ENCODE measurements at regions not wholly inside any gene's neighbourhood (a gene's known extent, or its start where the extent isn't known, plus 50 kb on each side); places are given as distances from the start of the nearest gene placed in this dataset.
"Not testable (repeated sequence)": the region's sequence is repeated elsewhere in the genome, so short reads cannot be mapped to it uniquely, and the experiment has no call there.

GRCh38 chr14:105598925-105599586 is 72.7 kb downstream of the TMEM121 start:
- H3K4me1 ChIP-seq; H3K27ac ChIP-seq; intact Hi-C loops (cut with DNase I; ENCODE audit: low total_unique reads); H3K4me3 ChIP-seq; H3K36me3 ChIP-seq (ENCODE audit: low read depth, missing control alignments); H3K9me3 ChIP-seq; DNase-seq; H3K27me3 ChIP-seq: not testable (repeated sequence)
- 86 to 89% methylated on average over 11 to 15 of the region's 26 CpGs for WGBS, 2 donors

DNA sequence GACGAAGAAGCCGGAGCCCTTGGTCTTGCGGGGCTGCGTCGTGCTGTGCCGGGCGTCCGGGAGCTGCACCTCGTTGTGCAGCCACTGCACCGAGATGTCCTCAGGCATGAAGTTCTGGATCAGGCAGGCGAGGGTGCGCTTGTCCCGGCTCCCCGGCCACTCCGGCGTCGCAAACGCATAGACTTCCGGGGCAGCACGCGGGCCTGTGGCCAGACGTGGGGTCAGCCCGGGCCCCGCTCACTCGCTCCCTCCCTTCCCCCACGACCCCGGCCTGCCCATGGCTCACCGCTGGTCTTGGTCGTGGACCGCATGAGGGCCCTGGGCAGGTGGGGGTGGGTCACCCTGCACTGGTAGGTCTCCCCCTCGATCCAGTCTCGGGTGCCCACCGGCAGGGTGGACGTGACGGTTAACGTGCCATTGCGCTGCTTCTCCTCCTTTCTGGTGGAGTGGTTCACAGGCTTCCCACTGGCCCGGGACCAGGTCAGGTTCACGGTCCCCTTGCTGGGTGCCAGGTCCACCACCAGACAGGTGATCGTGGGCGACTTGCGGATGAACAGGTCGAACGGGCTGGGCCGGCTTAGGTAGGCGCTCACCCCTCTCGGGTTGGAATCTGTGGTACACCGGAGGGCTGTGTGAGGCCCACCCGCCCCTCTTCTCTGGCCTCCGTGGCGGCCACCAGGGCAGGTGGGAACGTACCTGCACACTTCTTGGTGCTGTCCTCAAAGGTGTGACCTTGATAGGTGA is 74.0 kb downstream of the TMEM121 start:
- intact Hi-C loops (cut with DNase I; ENCODE audit: low total_unique reads); DNase-seq: not testable (repeated sequence)

GRCh38 chr14:105600939-105601359 is 74.6 kb downstream of the TMEM121 start:
- no peaks in the 10 kb centered on the region for H3K36me3 ChIP-seq (ENCODE audit: low read depth, missing control alignments)
- WGBS, 2 donors: 90 to 95% methylated on average over 13 to 19 of the region's 19 CpGs
- no peak overlapping the region for H3K4me3 ChIP-seq
- H3K27ac ChIP-seq: no peak overlapping the region
- H3K9me3 ChIP-seq: no peaks in the 10 kb centered on the region
- no peak for DNase-seq
- no peaks in the 10 kb centered on the region for H3K27me3 ChIP-seq
- no peaks in the 10 kb centered on the region for H3K4me1 ChIP-seq
- intact Hi-C loops (cut with DNase I; ENCODE audit: low total_unique reads): no loop called here
- TF ChIP-seq POLR2A (IDR thresholded peaks at IDR 0.05): no peak
- TF ChIP-seq, protein P1, sequence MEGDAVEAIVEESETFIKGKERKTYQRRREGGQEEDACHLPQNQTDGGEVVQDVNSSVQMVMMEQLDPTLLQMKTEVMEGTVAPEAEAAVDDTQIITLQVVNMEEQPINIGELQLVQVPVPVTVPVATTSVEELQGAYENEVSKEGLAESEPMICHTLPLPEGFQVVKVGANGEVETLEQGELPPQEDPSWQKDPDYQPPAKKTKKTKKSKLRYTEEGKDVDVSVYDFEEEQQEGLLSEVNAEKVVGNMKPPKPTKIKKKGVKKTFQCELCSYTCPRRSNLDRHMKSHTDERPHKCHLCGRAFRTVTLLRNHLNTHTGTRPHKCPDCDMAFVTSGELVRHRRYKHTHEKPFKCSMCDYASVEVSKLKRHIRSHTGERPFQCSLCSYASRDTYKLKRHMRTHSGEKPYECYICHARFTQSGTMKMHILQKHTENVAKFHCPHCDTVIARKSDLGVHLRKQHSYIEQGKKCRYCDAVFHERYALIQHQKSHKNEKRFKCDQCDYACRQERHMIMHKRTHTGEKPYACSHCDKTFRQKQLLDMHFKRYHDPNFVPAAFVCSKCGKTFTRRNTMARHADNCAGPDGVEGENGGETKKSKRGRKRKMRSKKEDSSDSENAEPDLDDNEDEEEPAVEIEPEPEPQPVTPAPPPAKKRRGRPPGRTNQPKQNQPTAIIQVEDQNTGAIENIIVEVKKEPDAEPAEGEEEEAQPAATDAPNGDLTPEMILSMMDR (IDR thresholded peaks at IDR 0.05): no peak

More for the DNA sequence above, 74.0 kb downstream of the TMEM121 start:
- not testable (repeated sequence) for H3K4me1 ChIP-seq; H3K36me3 ChIP-seq (ENCODE audit: low read depth, missing control alignments); H3K27ac ChIP-seq; H3K9me3 ChIP-seq; H3K4me3 ChIP-seq; H3K27me3 ChIP-seq
- whole genome bisulfite sequencing, 2 donors: 92 to 95% methylated on average over 19 to 52 of the region's 52 CpGs

GRCh38 chr14:105601360-105602242 is 75.2 kb downstream of the TMEM121 start:
- intact Hi-C loops (cut with DNase I; ENCODE audit: low total_unique reads): no loop called here
- no peaks in the 10 kb centered on the region for H3K9me3 ChIP-seq

DNA sequence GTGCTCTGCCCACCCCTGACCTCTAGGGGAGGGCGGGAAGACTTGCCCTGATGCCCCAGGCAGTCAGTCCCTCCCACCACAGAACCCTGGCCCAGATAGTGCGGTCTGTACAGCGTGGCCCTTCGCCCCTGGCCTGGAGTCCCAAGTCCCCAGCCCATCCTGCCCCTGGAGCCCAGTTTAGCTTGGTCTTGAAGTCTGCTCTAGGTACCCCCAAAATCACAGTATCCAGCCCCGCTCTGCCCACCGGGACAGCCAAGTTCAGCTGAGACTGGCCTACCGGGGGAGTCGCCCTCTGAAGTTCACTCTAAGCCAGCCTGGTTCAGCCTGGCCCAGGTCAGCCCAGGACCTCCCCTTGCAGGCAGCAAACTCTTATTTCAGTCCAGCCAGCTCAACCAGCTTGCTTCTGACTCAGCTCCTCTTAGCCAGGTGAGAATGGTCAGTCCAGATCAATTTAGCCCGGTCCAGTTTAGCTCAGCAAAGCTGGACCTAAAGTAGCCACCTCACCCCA is 75.9 kb downstream of the TMEM121 start:
- Histone ChIP-seq H3K27me3 (no peaks in the 10 kb centered on the region), H3K36me3 (ENCODE audit: low read depth, missing control alignments) (no peaks in the 10 kb centered on the region), H3K27ac (no peak overlapping the region), H3K9me3 (no peaks in the 10 kb centered on the region), H3K4me1 (no peaks in the 10 kb centered on the region), H3K4me3 (no peak overlapping the region)
- 90 to 94% methylated on average over 5 to 9 of the region's 9 CpGs for WGBS, 2 donors
- DNase-seq: no peak
- no peak for TF ChIP-seq POLR2A (IDR thresholded peaks at IDR 0.05)
- TF ChIP-seq, protein P1 (IDR thresholded peaks at IDR 0.05): no peak
- intact Hi-C loops (cut with DNase I; ENCODE audit: low total_unique reads): no loop called here

More at GRCh38 chr14:105601360-105602242, 75.2 kb downstream of the TMEM121 start:
- TF ChIP-seq, protein P1 (IDR thresholded peaks at IDR 0.05): no peak
- no peak for TF ChIP-seq POLR2A (IDR thresholded peaks at IDR 0.05)
- DNase-seq: no peak
- no peaks in the 10 kb centered on the region for H3K4me1 ChIP-seq
- H3K36me3 ChIP-seq (ENCODE audit: low read depth, missing control alignments): no peaks in the 10 kb centered on the region
- H3K4me3 ChIP-seq: no peak overlapping the region
- no peaks in the 10 kb centered on the region for H3K27me3 ChIP-seq
- whole genome bisulfite sequencing, 2 donors: 88 to 91% methylated on average over 17 to 20 of the region's 20 CpGs
- H3K27ac ChIP-seq: no peak overlapping the region

All from testis (tissue), 2 donors.